B cell (primary cell): ENCODE measurements at regions not wholly inside any gene's neighbourhood (a gene's known extent, or its start where the extent isn't known, plus 50 kb on each side); places are given as distances from the start of the nearest gene placed in this dataset.

ENCODE experiments used
- ATAC-seq: fragments of 200-7000 bp; cut with Tn5 transposase; one replicate; pipeline ENCODE4 v1.10.0; 2021; ENCODE audit warnings: low read depth, mild to moderate bottlenecking, moderate number of reproducible peaks, moderate library complexity
- CTCF ChIA-PET: fragments of 350-600 bp; sonication (Branson Sonifier 250); formaldehyde crosslinking; loops from one replicate; lab custom pipeline; 2021; ENCODE audit warnings: antibody characterized with exemption, inconsistent platforms; lab: Charles Lee
- POLR2A ChIA-PET: fragments of 350-600 bp; sonication (Branson Sonifier 250); formaldehyde crosslinking; loops from one replicate; lab custom pipeline; 2021; ENCODE audit warnings: antibody characterized with exemption; lab: Charles Lee
- DNase-seq: peaks from one replicate; pipeline ENCODE4 v3.0.0; 2013
- H2AFZ ChIP-seq: 2 replicates; pipeline ENCODE4 v1.6.1; 2012; ENCODE audit warnings: mild to moderate bottlenecking, low read depth, low read length; ENCODE audit not compliant: insufficient read depth, poor library complexity, severe bottlenecking
- H3K27ac ChIP-seq, 2 donors: 1 replicate in 1 of 2; 2 replicates in 1 of 2; pipeline ENCODE4 v1.5.1; 2012 to 2013; ENCODE audit warnings: low read length in 2 of 2, mild to moderate bottlenecking in 2 of 2, moderate library complexity in 1 of 2
- H3K27me3 ChIP-seq, 4 experiments: fragments of 200-600 bp in 1 of 4; sonication (generic) in 1 of 4; replicated peaks in 1 of 4; 1 replicate in 2 of 4; 2 replicates in 2 of 4; pipeline versions ENCODE4 v1.6.1 to v1.7.0; 2013 to 2016; ENCODE audit warnings: low read length in 3 of 4, mild to moderate bottlenecking in 2 of 4, mixed read lengths in 1 of 4, moderate library complexity in 1 of 4; ENCODE audit not compliant: insufficient read depth in 4 of 4, control insufficient read depth in 3 of 4; ENCODE audit errors: control extremely low read depth in 1 of 4
- H3K36me3 ChIP-seq, 2 experiments: replicated peaks in 1 of 2; 1 replicate in 1 of 2; 2 replicates in 1 of 2; pipeline versions ENCODE4 v1.6.1 to v1.7.1; 2013; ENCODE audit warnings: low read length in 1 of 2; ENCODE audit not compliant: insufficient read depth in 2 of 2, control insufficient read depth in 1 of 2; ENCODE audit errors: control extremely low read depth in 1 of 2, extremely low read depth in 1 of 2
- H3K4me1 ChIP-seq, 2 donors: fragments of 200-600 bp in 1 of 2; sonication (generic) in 1 of 2; 1 replicate in 1 of 2; 2 replicates in 1 of 2; pipeline versions ENCODE4 v1.5.1 to v1.6.1; 2013 to 2017; ENCODE audit warnings: low read length in 2 of 2; ENCODE audit not compliant: control insufficient read depth in 2 of 2, insufficient read depth in 2 of 2
- H3K4me2 ChIP-seq: replicated peaks from 2 replicates; pipeline ENCODE3; 2012; ENCODE audit warnings: mild to moderate bottlenecking, low read depth, low read length; ENCODE audit not compliant: poor library complexity, severe bottlenecking
- H3K4me3 ChIP-seq, 5 experiments: fragments of 200-600 bp in 1 of 5; sonication (generic) in 1 of 5; 1 replicate in 3 of 5; 2 replicates in 2 of 5; pipeline versions ENCODE4 v1.5.1 to v1.7.0; 2011 to 2016; ENCODE audit warnings: low read length in 4 of 5, mild to moderate bottlenecking in 4 of 5, low read depth in 2 of 5, control low read depth in 1 of 5, moderate library complexity in 1 of 5; ENCODE audit not compliant: insufficient read depth in 1 of 5; ENCODE audit errors: control extremely low read depth in 1 of 5, extremely low read depth in 1 of 5
- H3K79me2 ChIP-seq: fragments of 200-600 bp; sonication (generic); one replicate; pipeline ENCODE4 v1.6.0; 2016; ENCODE audit warnings: low read length; ENCODE audit not compliant: control insufficient read depth, insufficient read depth
- H3K9ac ChIP-seq: fragments of 200-600 bp; sonication (generic); 2 replicates; pipeline ENCODE4 v1.6.1; 2017; ENCODE audit warnings: mild to moderate bottlenecking, low read length, moderate library complexity
- H3K9me3 ChIP-seq, 3 donors: one replicate each; pipeline versions ENCODE4 v1.6.1 to v1.7.1; 2013; ENCODE audit warnings: low read length in 2 of 3; ENCODE audit not compliant: control insufficient read depth in 2 of 3, insufficient read depth in 1 of 3; ENCODE audit errors: control extremely low read depth in 1 of 3
- H4K20me1 ChIP-seq: 2 replicates; pipeline ENCODE4 v1.6.0; 2012; ENCODE audit warnings: mild to moderate bottlenecking, low read length; ENCODE audit not compliant: insufficient read depth, control insufficient read depth, poor library complexity, severe bottlenecking
- H3K27ac Mint-ChIP-seq: one replicate; pipeline ENCODE4 v1.8.0; 2021; ENCODE audit warnings: mixed read lengths
- H3K27me3 Mint-ChIP-seq: one replicate; pipeline ENCODE4 v1.8.0; 2021; ENCODE audit warnings: mixed read lengths
- H3K4me1 Mint-ChIP-seq: one replicate; pipeline ENCODE4 v1.8.0; 2021; ENCODE audit warnings: mixed read lengths
- H3K4me3 Mint-ChIP-seq: one replicate; pipeline ENCODE4 v1.8.0; 2021; ENCODE audit warnings: mixed read lengths
- H3K9me3 Mint-ChIP-seq: one replicate; pipeline ENCODE4 v1.8.0; 2022; ENCODE audit warnings: mixed read lengths; ENCODE audit not compliant: insufficient read depth
- EZH2 ChIP-seq: IDR thresholded peaks from 2 replicates; pipeline ENCODE4 v1.6.1; 2012; ENCODE audit warnings: borderline replicate concordance, low read depth, mild to moderate bottlenecking, moderate library complexity, low read length; ENCODE audit not compliant: insufficient read depth, poor library complexity, severe bottlenecking
- WGBS: methylation state at CpG from one replicate; pipeline ENCODE4 v1.1.5; 2013; ENCODE audit warnings: missing lambda C conversion rate; ENCODE audit not compliant: insufficient coverage; 5-methylcytosine and 5-hydroxymethylcytosine counted together
- intact Hi-C: fragments of 100-400 bp; cut with micrococcal nuclease; formaldehyde crosslinking; loops from one replicate; pipeline ENCODE4 v1.10.0; 2022
- TF ChIP-seq, protein P1 (sequence below): fragments of 200-600 bp; IDR thresholded peaks from one replicate; pipeline ENCODE4 v1.8.0; 2022; ENCODE audit warnings: antibody characterized with exemption, mild to moderate bottlenecking

DNA sequence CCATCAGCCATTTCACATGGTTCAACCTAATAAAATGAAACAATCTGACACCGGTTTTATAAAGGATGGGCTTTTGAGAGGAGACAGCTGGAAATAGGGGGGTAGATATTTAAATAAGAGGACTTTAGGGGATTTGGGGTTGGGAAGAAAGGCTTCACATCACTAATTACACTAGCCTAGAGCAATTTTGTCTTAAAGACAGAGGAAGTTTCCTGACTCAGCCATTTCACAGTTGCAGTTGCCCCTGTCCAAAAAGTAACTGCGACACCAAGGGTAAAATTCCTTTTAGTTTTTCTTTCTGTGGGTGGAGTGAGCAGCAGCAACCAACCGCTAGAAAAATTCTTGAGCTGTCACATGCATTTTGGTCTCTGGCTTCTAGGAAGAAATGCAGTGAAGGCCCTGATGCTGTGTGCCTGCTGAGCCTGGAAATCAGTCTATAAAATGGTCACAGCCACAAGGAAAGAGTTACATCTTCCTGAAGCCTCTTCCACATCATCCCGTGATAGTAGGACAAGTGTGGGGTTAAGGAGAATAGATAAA, 233.6 kb downstream of the ZNF674 start:
- DNase-seq (no peak), ATAC-seq (no peak)
- Histone ChIP-seq H3K27ac (no peak overlapping the region), H3K79me2 (no peaks in the 10 kb centered on the region), H3K4me3 (no peak overlapping the region), H3K36me3 (no peaks in the 10 kb centered on the region), H3K4me1 (no peaks in the 10 kb centered on the region), H2AFZ (no peak overlapping the region), H4K20me1 (no peaks in the 10 kb centered on the region), H3K27me3 (no peaks in the 10 kb centered on the region), H3K9ac (no peak overlapping the region), H3K4me2 (no peak overlapping the region), H3K9me3 (no peaks in the 10 kb centered on the region)
- TF ChIP-seq, protein P1, sequence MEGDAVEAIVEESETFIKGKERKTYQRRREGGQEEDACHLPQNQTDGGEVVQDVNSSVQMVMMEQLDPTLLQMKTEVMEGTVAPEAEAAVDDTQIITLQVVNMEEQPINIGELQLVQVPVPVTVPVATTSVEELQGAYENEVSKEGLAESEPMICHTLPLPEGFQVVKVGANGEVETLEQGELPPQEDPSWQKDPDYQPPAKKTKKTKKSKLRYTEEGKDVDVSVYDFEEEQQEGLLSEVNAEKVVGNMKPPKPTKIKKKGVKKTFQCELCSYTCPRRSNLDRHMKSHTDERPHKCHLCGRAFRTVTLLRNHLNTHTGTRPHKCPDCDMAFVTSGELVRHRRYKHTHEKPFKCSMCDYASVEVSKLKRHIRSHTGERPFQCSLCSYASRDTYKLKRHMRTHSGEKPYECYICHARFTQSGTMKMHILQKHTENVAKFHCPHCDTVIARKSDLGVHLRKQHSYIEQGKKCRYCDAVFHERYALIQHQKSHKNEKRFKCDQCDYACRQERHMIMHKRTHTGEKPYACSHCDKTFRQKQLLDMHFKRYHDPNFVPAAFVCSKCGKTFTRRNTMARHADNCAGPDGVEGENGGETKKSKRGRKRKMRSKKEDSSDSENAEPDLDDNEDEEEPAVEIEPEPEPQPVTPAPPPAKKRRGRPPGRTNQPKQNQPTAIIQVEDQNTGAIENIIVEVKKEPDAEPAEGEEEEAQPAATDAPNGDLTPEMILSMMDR: no peak
- TF ChIP-seq EZH2: no peak
- no peak overlapping the region for H3K4me3 Mint-ChIP-seq
- WGBS: 89% methylated on average over 1 of the region's 4 CpGs
- no peaks in the 10 kb centered on the region for H3K4me1 Mint-ChIP-seq
- ChIA-PET POLR2A (no interaction called here), CTCF (no interaction called here)
- intact Hi-C loops: no loop called here
- H3K9me3 Mint-ChIP-seq: no peaks in the 10 kb centered on the region
- H3K27ac Mint-ChIP-seq: no peak overlapping the region
- no peaks in the 10 kb centered on the region for H3K27me3 Mint-ChIP-seq

DNA sequence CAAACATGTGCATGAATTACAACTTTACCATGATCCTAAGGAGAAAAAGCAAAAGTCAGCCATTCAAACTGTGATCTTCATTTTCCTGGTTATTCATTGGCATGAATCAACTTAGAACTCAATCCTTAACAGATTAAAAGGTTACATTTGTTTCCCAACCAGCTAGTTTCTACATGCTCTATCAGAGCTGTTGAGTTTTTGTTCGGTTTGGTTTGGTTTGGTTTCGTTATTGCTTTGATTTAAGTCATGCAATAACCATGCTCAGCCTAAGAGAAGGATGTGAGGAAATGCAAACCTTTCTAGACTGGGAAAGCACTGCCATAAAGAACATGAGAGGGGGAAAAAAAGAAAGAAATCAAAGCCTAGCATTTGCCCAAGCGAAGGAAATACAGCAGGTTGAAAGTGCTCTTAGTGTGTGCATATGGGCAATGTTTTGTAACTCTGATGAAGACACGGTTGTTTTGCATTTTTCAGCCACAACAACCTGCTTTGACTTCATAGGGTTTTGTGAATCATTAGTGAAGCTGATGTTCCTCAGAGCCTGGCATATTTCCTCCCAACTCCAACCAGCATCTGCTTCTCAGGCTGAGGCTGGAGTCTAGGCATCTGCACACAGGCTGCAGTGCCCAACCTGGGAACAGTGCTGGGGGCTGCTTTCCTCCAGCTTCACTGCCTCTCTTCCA, 234.3 kb downstream of the ZNF674 start:
- no peaks in the 10 kb centered on the region for H3K27me3 ChIP-seq
- WGBS: 80% methylated on average over 1 of the region's 4 CpGs
- Mint-ChIP-seq H3K9me3 (no peaks in the 10 kb centered on the region), H3K4me3 (no peak overlapping the region), H3K27ac (no peak overlapping the region), H3K4me1 (no peaks in the 10 kb centered on the region), H3K27me3 (no peaks in the 10 kb centered on the region)
- H3K9ac ChIP-seq: no peak overlapping the region
- H3K27ac ChIP-seq: no peak overlapping the region
- H3K4me1 ChIP-seq: no peaks in the 10 kb centered on the region
- H3K4me3 ChIP-seq: no peak overlapping the region
- intact Hi-C loops: no loop called here
- ATAC-seq (no peak), DNase-seq (no peak)
- H2AFZ ChIP-seq: no peak overlapping the region
- H4K20me1 ChIP-seq: no peaks in the 10 kb centered on the region
- H3K4me2 ChIP-seq: no peak overlapping the region
- ChIA-PET POLR2A (no interaction called here), CTCF (no interaction called here)
- TF ChIP-seq, protein P1: no peak
- TF ChIP-seq EZH2: no peak
- H3K9me3 ChIP-seq: no peaks in the 10 kb centered on the region
- H3K36me3 ChIP-seq: no peaks in the 10 kb centered on the region
- H3K79me2 ChIP-seq: no peaks in the 10 kb centered on the region
